HepG2 (cell line): ENCODE measurements at regions not wholly inside any gene's neighbourhood (a gene's known extent, or its start where the extent isn't known, plus 50 kb on each side); places are given as distances from the start of the nearest gene placed in this dataset.

Experiments
- CTCF ChIP-seq: sonication (generic); formaldehyde crosslinking; IDR thresholded peaks from 2 replicates; pipeline ENCODE4 v1.5.0; 2020; ENCODE audit warnings: mild to moderate bottlenecking, missing genetic modification reagents, moderate library complexity
- LBX2 ChIP-seq: sonication (generic); formaldehyde crosslinking; IDR thresholded peaks from 2 replicates; pipeline ENCODE4 v1.5.0; 2020; ENCODE audit warnings: missing genetic modification reagents, mild to moderate bottlenecking, borderline replicate concordance
- MAFK ChIP-seq, 2 experiments: IDR thresholded peaks in 1 of 2; conservative IDR thresholded peaks in 1 of 2; 2 replicates each; pipeline ENCODE4 v1.6.1; 2011; ENCODE audit warnings: improper control_type of control experiment in 2 of 2, low read length in 2 of 2
- SRF ChIP-seq: IDR thresholded peaks from 2 replicates; pipeline ENCODE4 v1.6.1; 2011; ENCODE audit warnings: mild to moderate bottlenecking, low read depth, low read length, moderate library complexity
- ZKSCAN8 ChIP-seq: IDR thresholded peaks from 2 replicates; pipeline ENCODE4 v1.6.1; 2016; ENCODE audit warnings: borderline replicate concordance, missing genetic modification reagents, missing compliant biosample characterization
- ZNF232 ChIP-seq: sonication (generic); formaldehyde crosslinking; IDR thresholded peaks from 2 replicates; pipeline ENCODE4 v1.4.0; 2020; ENCODE audit warnings: missing genetic modification reagents, borderline replicate concordance

- TF ChIP-seq ZNF232 (CRISPR knock-in tag) (no peak), LBX2 (CRISPR knock-in tag) (no peak), CTCF (CRISPR knock-in tag) (no peak), ZKSCAN8 (no peak), MAFK (conservative IDR thresholded peaks at IDR 0.05 in 1 of 2, IDR thresholded peaks at IDR 0.05 in 1 of 2; ENCODE audit: low read length in 2 of 2) (no peak), SRF (no peak)
Measured at GRCh38 chr5:40321514-40321913, 358.2 kb upstream of the PTGER4 start.
